GM12878 (cell line): ENCODE measurements at regions not wholly inside any gene's neighbourhood (a gene's known extent, or its start where the extent isn't known, plus 50 kb on each side); places are given as distances from the start of the nearest gene placed in this dataset.

ENCODE experiments used
- ATAC-seq: fragments of 200-7000 bp; cut with Tn5 transposase; 3 replicates; pipeline ENCODE4 v1.9.1; 2020; ENCODE audit warnings: mild to moderate bottlenecking, moderate library complexity
- BruUV-seq: library from RNA; stranded (reverse); fragments of 400-500 nt; replicated peaks from 2 replicates; lab custom pipeline; 2021; lab: Mats Ljungman, UMichigan
- CTCF ChIA-PET: fragments of 300-600 bp; sonication (Branson Sonifier 250); formaldehyde crosslinking; extraction: SDS; loops from one replicate; lab custom pipeline; 2021; ENCODE audit warnings: inconsistent platforms; lab: Yijun Ruan, JAX
- POLR2A ChIA-PET: fragments of 350-600 bp; formaldehyde crosslinking; extraction: SDS; loops from one replicate; lab custom pipeline; 2021; ENCODE audit warnings: inconsistent platforms; lab: Charles Lee
- RAD21 ChIA-PET: fragments of 300-600 bp; sonication (Branson Sonifier 250); formaldehyde crosslinking; loops from one replicate; lab custom pipeline; 2023; ENCODE audit warnings: antibody characterized with exemption; ENCODE audit not compliant: unreplicated experiment; lab: Charles Lee
- SMC1A ChIA-PET: fragments of 300-600 bp; sonication (Branson Sonifier 250); formaldehyde crosslinking; loops from one replicate; lab custom pipeline; 2023; ENCODE audit not compliant: unreplicated experiment, uncharacterized antibody; lab: Charles Lee
- DNase-seq: peaks from one replicate; pipeline ENCODE4 v3.0.0-alpha.2; 2011; ENCODE audit warnings: low read depth, low spot score
- FAIRE-seq: peaks from 3 replicates; lab custom pipeline; 2011; peaks lifted over from hg19 to GRCh38; lab: Jason Lieb, UNC
- H2AFZ ChIP-seq: 2 replicates; pipeline ENCODE4 v1.6.0; 2011; ENCODE audit warnings: low read depth, low read length, control low read depth; ENCODE audit not compliant: control insufficient read depth
- H3K27ac ChIP-seq: 2 replicates; pipeline ENCODE4 v1.5.1; 2011; ENCODE audit warnings: control low read depth; ENCODE audit not compliant: control insufficient read depth, insufficient read depth
- H3K27me3 ChIP-seq, 2 experiments: replicated peaks in 1 of 2; 2 replicates each; pipeline versions ENCODE4 v1.6.0 to v1.6.1; 2011; ENCODE audit warnings: low read length in 1 of 2; ENCODE audit not compliant: control insufficient read depth in 2 of 2, insufficient read depth in 2 of 2
- H3K36me3 ChIP-seq, 2 experiments: 2 replicates each; pipeline ENCODE4 v1.5.1; 2011; ENCODE audit warnings: low read length in 1 of 2; ENCODE audit not compliant: control insufficient read depth in 2 of 2, insufficient read depth in 2 of 2
- H3K4me1 ChIP-seq: 2 replicates; pipeline ENCODE4 v1.6.1; 2011; ENCODE audit warnings: mild to moderate bottlenecking, low read length, moderate library complexity, mixed read lengths; ENCODE audit not compliant: control insufficient read depth, insufficient read depth
- H3K4me2 ChIP-seq: 2 replicates; pipeline ENCODE4 v1.6.0; 2011; ENCODE audit warnings: control low read depth; ENCODE audit not compliant: control insufficient read depth, insufficient read depth
- H3K4me3 ChIP-seq: fragments of 200-600 bp; sonication (generic); 2 replicates; pipeline ENCODE4 v1.5.1; 2016
- H3K79me2 ChIP-seq: 2 replicates; pipeline ENCODE4 v1.6.0; 2011; ENCODE audit warnings: low read length; ENCODE audit not compliant: control insufficient read depth, insufficient read depth
- H3K9ac ChIP-seq: 2 replicates; pipeline ENCODE4 v1.8.0; 2011; ENCODE audit warnings: low read length, control low read depth, mixed read lengths; ENCODE audit not compliant: control insufficient read depth, insufficient read depth
- H3K9me3 ChIP-seq: replicated peaks from 3 replicates; pipeline ENCODE4 v1.5.1; 2011; ENCODE audit warnings: mild to moderate bottlenecking, low read length; ENCODE audit not compliant: control insufficient read depth, insufficient read depth
- H4K20me1 ChIP-seq: 2 replicates; pipeline ENCODE4 v1.6.0; 2011; ENCODE audit not compliant: control insufficient read depth, insufficient read depth
- BMI1 ChIP-seq: fragments of 450-650 bp; IDR thresholded peaks from 2 replicates; pipeline ENCODE4 v1.6.1; 2016; ENCODE audit warnings: mild to moderate bottlenecking, moderate library complexity, borderline replicate concordance
- CBX5 ChIP-seq: sonication (generic); IDR thresholded peaks from 2 replicates; pipeline ENCODE4 v1.6.1; 2016; ENCODE audit warnings: low read depth, moderate library complexity, mild to moderate bottlenecking, inconsistent platforms
- EGR1 ChIP-seq, 2 experiments: IDR thresholded peaks; 1 replicate in 1 of 2; 2 replicates in 1 of 2; pipeline ENCODE4 v1.6.1; 2011 to 2012; ENCODE audit warnings: low read depth in 2 of 2, low read length in 2 of 2, borderline replicate concordance in 1 of 2, mild to moderate bottlenecking in 1 of 2, moderate library complexity in 1 of 2
- ESRRA ChIP-seq: IDR thresholded peaks from 2 replicates; pipeline ENCODE4 v1.6.1; 2012; ENCODE audit warnings: mild to moderate bottlenecking, low read length, improper control_type of control experiment
- FOS ChIP-seq: IDR thresholded peaks from 3 replicates; pipeline ENCODE4 v1.6.1; 2011; ENCODE audit warnings: borderline replicate concordance; ENCODE audit not compliant: insufficient read length; ENCODE audit errors: extremely low read depth
- MTA2 ChIP-seq: fragments of 450-650 bp; IDR thresholded peaks from 2 replicates; pipeline ENCODE4 v1.6.1; 2016; ENCODE audit warnings: low read depth, mild to moderate bottlenecking, moderate library complexity
- POLR2AphosphoS2 ChIP-seq: IDR thresholded peaks from 2 replicates; pipeline ENCODE4 v1.6.1; 2011; ENCODE audit warnings: low read depth, mild to moderate bottlenecking, low read length, improper control_type of control experiment, moderate library complexity
- SIN3A ChIP-seq: IDR thresholded peaks from 2 replicates; pipeline ENCODE4 v1.6.1; 2012; ENCODE audit warnings: low read depth, low read length, improper control_type of control experiment
- SMARCA5 ChIP-seq: fragments of 450-650 bp; IDR thresholded peaks from 2 replicates; pipeline ENCODE4 v1.6.1; 2017; ENCODE audit warnings: mild to moderate bottlenecking
- SUPT20H ChIP-seq: IDR thresholded peaks from 2 replicates; pipeline ENCODE4 v1.6.1; 2011; ENCODE audit warnings: low read depth, mild to moderate bottlenecking, low read length, moderate library complexity, borderline replicate concordance; ENCODE audit not compliant: control insufficient read depth
- ZNF622 ChIP-seq: fragments of 450-650 bp; IDR thresholded peaks from 2 replicates; pipeline ENCODE4 v1.6.1; 2017; ENCODE audit warnings: mild to moderate bottlenecking, inconsistent platforms
- WGBS: methylation state at CpG from one replicate; pipeline ENCODE4 v1.1.6; 2016; ENCODE audit warnings: low lambda C conversion rate; ENCODE audit not compliant: insufficient replicate concordance, insufficient coverage; ENCODE audit errors: missing lambda C conversion rate; 5-methylcytosine and 5-hydroxymethylcytosine counted together
- in situ Hi-C: fragments of 300-500 bp; cut with MboI; formaldehyde crosslinking; loops from 9 replicates; pipeline ENCODE4 v1.14.3; 2018; ENCODE audit warnings: mixed read lengths
- intact Hi-C: fragments of 100-400 bp; cut with micrococcal nuclease; formaldehyde crosslinking; loops from one replicate; pipeline ENCODE4 v1.14.2; 2022; ENCODE audit not compliant: unreplicated experiment
- TF ChIP-seq, protein P1 (sequence below): IDR thresholded peaks from 2 replicates; pipeline ENCODE4 v1.6.1; 2012; ENCODE audit warnings: low read depth, low read length, improper control_type of control experiment
- TF ChIP-seq, protein P2 (sequence below): fragments of 450-650 bp; formaldehyde crosslinking; IDR thresholded peaks from 2 replicates; pipeline ENCODE4 v1.4.0; 2022; ENCODE audit warnings: mild to moderate bottlenecking, moderate library complexity

DNA sequence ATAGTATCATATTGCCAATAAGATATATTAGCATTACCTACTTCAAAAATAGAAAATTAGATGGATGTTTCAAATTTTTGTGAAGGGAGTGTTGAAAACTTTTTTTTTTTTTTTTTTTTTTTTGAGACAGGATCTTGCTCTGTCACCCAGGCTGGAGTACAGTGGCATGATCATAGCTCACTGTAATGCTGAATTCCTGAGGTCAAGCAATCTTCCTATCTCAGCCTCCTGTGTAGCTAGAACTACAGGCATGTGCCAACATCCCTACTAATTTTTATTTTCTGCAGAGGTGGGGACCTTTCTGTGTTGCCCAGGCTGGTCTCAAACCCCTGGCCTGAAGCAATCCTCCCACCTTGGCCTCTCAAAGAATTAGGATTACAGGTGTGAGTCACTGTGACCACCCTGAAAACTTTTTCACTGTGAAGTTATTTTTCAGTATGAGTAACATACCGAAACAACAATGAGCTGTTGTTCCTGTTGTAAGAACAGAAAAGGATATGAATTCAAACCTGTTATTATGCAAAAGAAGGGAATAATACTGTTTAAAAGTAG is 266.9 kb downstream of the NEBL start:
- Histone ChIP-seq H3K9ac (no peak overlapping the region), H3K79me2 (no peaks in the 10 kb centered on the region), H4K20me1 (no peaks in the 10 kb centered on the region), H3K4me2 (no peak overlapping the region), H3K27me3 (no peaks in the 10 kb centered on the region), H3K4me3 (no peak overlapping the region), H3K27ac (no peak overlapping the region), H3K9me3 (no peaks in the 10 kb centered on the region), H3K36me3 (no peaks in the 10 kb centered on the region), H3K4me1 (no peaks in the 10 kb centered on the region), H2AFZ (no peak overlapping the region)
- ChIA-PET POLR2A (no interaction called here), RAD21 (no interaction called here), SMC1A (no interaction called here), CTCF (no interaction called here)
- no TSS peak for BruUV-seq
- 11% methylated on average over 1 of the region's 1 CpG for WGBS
- TF ChIP-seq ESRRA = no peak
- no peak for TF ChIP-seq ZNF622
- TF ChIP-seq BMI1 = no peak
- TF ChIP-seq FOS = no peak
- TF ChIP-seq MTA2 = no peak
- TF ChIP-seq POLR2AphosphoS2 = no peak
- ATAC-seq (no peak), DNase-seq (no peak), FAIRE-seq (no peak)
- intact Hi-C loops (no loop called here), in situ Hi-C loops (no loop called here)

DNA sequence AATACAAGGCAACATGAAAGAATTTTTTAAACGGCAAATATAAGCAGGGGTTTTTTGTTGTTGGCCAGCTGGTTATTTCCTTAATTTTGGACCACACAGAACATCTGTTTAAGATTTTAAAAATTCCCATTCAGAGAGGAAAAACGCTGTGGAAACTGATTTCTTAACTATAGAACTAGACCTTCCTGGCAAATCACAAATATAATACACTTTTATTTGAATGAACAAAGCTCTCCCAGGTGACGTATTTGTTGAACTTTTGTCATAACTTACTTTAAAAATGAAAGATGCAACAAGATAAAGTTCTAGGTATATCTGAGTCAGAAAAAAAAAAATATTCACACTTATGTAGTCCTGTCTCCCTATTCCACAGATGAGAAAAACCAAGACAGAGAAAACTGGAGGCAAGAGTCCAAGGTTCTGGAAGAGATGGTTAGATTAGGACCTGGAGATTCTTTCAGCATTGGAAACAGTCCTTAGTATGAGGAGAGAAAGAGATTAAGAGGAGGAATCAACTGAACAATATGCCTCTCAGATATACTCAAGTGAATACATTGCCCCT is 269.1 kb downstream of the NEBL start:
- H3K36me3 ChIP-seq = no peaks in the 10 kb centered on the region
- H4K20me1 ChIP-seq = no peaks in the 10 kb centered on the region
- in situ Hi-C loops = no loop called here
- no peaks in the 10 kb centered on the region for H3K9me3 ChIP-seq
- ChIA-PET SMC1A (interaction anchor here (0.5 kb wide), 1 partner anchor 994 kb away, joined by 3 read pairs; no protein-coding TSS in a partner anchor), POLR2A (no interaction called here), CTCF (no interaction called here), RAD21 (no interaction called here)
- no peak overlapping the region for H2AFZ ChIP-seq
- H3K79me2 ChIP-seq = no peaks in the 10 kb centered on the region
- no peaks in the 10 kb centered on the region for H3K27me3 ChIP-seq
- DNase-seq (no peak), ATAC-seq (no peak), FAIRE-seq (no peak)
- WGBS = 7% methylated on average over 3 of the region's 3 CpGs
- no peak overlapping the region for H3K27ac ChIP-seq
- no peak overlapping the region for H3K4me2 ChIP-seq
- no TSS peak for BruUV-seq
- intact Hi-C loops = loop anchor here (5.0 kb wide), 1 partner anchor 1931 kb away; no protein-coding TSS in a partner anchor
- H3K9ac ChIP-seq = no peak overlapping the region
- H3K4me1 ChIP-seq = no peaks in the 10 kb centered on the region
- no peak overlapping the region for H3K4me3 ChIP-seq
- TF ChIP-seq, protein P1, sequence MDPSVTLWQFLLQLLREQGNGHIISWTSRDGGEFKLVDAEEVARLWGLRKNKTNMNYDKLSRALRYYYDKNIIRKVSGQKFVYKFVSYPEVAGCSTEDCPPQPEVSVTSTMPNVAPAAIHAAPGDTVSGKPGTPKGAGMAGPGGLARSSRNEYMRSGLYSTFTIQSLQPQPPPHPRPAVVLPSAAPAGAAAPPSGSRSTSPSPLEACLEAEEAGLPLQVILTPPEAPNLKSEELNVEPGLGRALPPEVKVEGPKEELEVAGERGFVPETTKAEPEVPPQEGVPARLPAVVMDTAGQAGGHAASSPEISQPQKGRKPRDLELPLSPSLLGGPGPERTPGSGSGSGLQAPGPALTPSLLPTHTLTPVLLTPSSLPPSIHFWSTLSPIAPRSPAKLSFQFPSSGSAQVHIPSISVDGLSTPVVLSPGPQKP = no peak
- TF ChIP-seq SMARCA5 (no peak), BMI1 (no peak), SIN3A (no peak), CBX5 (no peak), SUPT20H (no peak), EGR1 (IDR thresholded peaks at IDR 0.05; ENCODE audit: borderline replicate concordance in 1 of 2, low read depth in 2 of 2, low read length in 2 of 2) (no peak)
- TF ChIP-seq, protein P2, sequence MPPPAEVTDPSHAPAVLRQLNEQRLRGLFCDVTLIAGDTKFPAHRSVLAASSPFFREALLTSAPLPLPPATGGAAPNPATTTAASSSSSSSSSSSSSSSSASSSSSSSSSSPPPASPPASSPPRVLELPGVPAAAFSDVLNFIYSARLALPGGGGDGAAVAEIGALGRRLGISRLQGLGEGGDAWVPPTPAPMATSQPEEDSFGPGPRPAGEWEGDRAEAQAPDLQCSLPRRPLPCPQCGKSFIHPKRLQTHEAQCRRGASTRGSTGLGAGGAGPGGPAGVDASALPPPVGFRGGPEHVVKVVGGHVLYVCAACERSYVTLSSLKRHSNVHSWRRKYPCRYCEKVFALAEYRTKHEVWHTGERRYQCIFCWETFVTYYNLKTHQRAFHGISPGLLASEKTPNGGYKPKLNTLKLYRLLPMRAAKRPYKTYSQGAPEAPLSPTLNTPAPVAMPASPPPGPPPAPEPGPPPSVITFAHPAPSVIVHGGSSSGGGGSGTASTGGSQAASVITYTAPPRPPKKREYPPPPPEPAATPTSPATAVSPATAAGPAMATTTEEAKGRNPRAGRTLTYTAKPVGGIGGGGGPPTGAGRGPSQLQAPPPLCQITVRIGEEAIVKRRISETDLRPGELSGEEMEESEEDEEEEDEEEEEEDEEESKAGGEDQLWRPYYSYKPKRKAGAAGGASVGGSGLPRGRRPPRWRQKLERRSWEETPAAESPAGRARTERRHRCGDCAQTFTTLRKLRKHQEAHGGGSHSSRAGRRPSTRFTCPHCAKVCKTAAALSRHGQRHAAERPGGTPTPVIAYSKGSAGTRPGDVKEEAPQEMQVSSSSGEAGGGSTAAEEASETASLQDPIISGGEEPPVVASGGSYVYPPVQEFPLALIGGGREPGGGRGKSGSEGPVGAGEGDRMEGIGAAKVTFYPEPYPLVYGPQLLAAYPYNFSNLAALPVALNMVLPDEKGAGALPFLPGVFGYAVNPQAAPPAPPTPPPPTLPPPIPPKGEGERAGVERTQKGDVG (CRISPR knock-in tag) = no peak
